Muscle of arm (tissue), 1 donor: ENCODE measurements at regions not wholly inside any gene's neighbourhood (a gene's known extent, or its start where the extent isn't known, plus 50 kb on each side); places are given as distances from the start of the nearest gene placed in this dataset.

Source experiments
- DNase-seq: peaks from one replicate; pipeline ENCODE4 v3.0.0-alpha.2; 2013

- DNase-seq: no peak
These were observed 362.9 kb downstream of the ZEB2 start for GRCh38 chr2:144156736-144157640.

DNA sequence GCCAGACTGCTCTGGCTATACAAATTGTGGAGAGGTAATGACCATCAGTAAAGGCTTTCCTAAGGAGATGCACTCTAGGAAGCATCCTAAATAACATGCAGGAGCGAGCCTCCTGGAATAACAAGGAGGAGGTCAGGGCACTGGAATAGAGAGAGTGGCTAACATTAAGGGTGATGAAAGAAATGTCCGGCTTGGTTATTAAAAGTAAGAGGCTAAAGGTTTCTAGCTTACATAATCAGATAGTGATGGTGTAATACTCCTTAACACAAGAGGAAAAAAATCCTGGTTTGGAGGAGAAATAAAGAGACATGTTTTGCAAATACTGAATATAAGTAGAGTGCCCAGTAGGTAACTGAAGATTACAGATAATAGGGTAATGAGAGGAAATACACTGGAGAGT, 365.7 kb downstream of the ZEB2 start:
- DNase-seq: no peak

DNA sequence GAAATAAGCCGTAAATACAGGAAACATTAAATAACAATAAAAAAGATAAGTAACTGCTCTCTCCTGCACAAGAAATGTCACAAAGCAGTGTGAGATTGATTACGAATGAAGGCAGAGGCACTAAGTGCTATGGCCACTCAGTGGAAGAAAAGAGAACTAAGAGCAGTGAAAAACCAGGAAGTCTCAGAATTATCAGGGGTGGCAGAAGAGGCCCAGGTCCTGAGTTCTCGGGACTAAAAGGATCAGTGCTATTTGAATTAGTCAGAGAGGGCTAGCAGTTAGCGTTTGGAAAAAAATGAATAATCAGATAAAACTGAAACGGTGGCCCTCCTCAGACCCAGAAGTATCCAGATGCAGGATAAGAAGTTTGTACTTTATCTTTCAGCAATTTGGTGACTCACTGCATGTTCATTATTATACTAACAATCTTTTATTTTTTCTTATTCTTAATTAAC, 367.1 kb downstream of the ZEB2 start:
- no peak for DNase-seq

GRCh38 chr2:144151851-144152250, 368.1 kb downstream of the ZEB2 start:
- DNase-seq: no peak

- no peak for DNase-seq
These were observed 368.5 kb downstream of the ZEB2 start for GRCh38 chr2:144151405-144151804.

- no peak for DNase-seq
These were observed 372.6 kb downstream of the ZEB2 start for GRCh38 chr2:144147356-144147755.

- no peak for DNase-seq
These were observed 373.0 kb downstream of the ZEB2 start for GRCh38 chr2:144146876-144147275.

GRCh38 chr2:144146076-144146475, 373.8 kb downstream of the ZEB2 start:
- no peak for DNase-seq

DNA sequence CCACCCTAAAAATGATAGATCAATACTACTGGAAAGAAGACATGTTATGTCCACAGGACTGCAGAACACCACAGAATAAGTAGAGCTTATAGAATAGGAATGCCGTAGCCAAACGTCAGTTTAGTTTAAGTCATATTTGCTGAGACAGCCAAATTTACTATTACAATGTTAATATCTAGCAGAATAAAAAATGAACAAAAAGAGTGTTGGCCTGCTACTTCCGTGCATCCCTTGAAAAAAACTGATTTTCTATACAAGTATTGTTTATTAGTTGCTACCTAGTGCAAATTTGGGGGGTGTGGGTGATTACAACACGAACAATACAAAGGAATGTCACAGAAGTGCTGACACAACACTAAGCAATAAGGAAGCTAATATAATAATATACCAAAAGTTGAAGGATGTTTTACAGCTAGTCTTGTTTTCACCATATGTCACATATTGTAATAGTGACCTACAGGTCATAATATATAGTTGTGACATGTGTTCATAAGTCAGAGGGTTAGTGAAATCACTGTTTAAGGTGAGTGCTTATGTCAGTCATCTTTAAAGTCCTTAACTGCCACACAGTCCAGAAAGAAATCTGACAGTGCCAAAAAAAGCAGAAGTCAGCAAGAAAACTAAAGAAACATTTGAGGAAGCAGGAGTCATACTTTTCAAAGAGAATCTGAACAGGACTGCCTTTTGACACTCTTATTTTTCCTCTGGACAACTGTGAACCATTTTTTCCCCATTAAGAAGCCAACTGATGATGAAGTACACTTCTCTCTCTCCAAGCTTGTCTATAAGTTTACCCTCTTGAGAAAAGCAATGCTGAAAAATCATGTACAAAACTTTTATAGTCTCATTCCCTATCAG, 376.4 kb downstream of the ZEB2 start:
- DNase-seq: peak; percentile 44

GRCh38 chr2:144140891-144141290, 379.0 kb downstream of the ZEB2 start:
- no peak for DNase-seq

GRCh38 chr2:144137705-144138428, 382.1 kb downstream of the ZEB2 start:
- DNase-seq: no peak

DNA sequence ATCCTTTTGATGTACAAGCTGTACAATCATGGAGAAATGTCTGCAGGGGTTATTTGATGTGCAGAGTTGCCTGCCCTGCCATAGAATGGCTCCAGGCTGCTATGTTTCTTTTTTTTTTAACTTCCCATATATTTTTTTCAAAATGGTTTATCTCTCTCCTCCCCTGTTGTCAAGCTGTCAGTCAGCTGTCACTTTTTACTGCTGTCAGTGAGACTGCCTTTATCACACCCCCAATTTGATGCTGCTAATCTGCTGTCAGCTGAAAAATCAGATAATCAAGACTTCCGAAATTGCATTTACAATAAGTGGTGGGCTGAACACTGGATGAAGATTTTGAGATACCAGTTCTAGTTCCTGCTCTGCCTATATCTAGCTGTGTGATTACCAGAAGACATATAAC, 382.6 kb downstream of the ZEB2 start:
- no peak for DNase-seq

GRCh38 chr2:144136297-144137010, 383.5 kb downstream of the ZEB2 start:
- DNase-seq: no peak

- no peak for DNase-seq
These were observed 385.8 kb downstream of the ZEB2 start for GRCh38 chr2:144133936-144134665.

GRCh38 chr2:144132357-144132756, 387.6 kb downstream of the ZEB2 start:
- no peak for DNase-seq

GRCh38 chr2:144131042-144131441, 388.9 kb downstream of the ZEB2 start:
- DNase-seq: no peak

GRCh38 chr2:144130551-144130950, 389.4 kb downstream of the ZEB2 start:
- no peak for DNase-seq

- no peak for DNase-seq
These were observed 391.7 kb downstream of the ZEB2 start for GRCh38 chr2:144128130-144128746.

GRCh38 chr2:144127693-144128092, 392.2 kb downstream of the ZEB2 start:
- DNase-seq: no peak

DNA sequence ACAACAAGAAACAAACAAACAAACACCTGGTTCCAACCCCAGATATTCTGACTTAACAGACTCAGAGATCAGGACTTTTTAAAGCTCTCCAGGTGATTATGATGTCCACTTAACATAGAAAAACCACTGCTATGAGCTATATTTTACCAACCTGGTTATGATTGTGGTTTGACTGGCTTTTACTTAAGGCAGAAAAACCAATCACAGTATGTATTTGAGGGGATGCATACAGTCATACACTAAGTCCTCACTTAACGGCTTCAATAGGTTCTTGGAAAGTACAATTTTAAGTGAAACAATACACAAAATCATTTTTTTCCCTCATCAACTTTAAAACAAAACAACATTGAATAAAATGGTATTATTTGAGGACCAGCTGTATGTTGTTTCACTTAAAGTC, 393.6 kb downstream of the ZEB2 start:
- DNase-seq: no peak
